ENCODE measurements at regions not wholly inside any gene's neighbourhood (a gene's known extent, or its start where the extent isn't known, plus 50 kb on each side); places are given as distances from the start of the nearest gene placed in this dataset.

GRCh38 chr10:25768167-25768566 lies 165.9 kb upstream of the MYO3A start:
- intact Hi-C loops (cut with micrococcal nuclease) = no loop called here
- Mint-ChIP-seq H3K4me1 (ENCODE audit: low read depth) (no peaks in the 10 kb centered on the region), H3K27me3 (peaks cover 7% of the 10 kb centered on the region), H3K36me3 (no peaks in the 10 kb centered on the region), H3K4me3 (no peak overlapping the region), H3K27ac (no peak overlapping the region), H3K9me3 (no peaks in the 10 kb centered on the region)
- POLR2A ChIA-PET = no interaction called here
- CTCF ChIA-PET = no interaction called here
- no peak for DNase-seq

DNA sequence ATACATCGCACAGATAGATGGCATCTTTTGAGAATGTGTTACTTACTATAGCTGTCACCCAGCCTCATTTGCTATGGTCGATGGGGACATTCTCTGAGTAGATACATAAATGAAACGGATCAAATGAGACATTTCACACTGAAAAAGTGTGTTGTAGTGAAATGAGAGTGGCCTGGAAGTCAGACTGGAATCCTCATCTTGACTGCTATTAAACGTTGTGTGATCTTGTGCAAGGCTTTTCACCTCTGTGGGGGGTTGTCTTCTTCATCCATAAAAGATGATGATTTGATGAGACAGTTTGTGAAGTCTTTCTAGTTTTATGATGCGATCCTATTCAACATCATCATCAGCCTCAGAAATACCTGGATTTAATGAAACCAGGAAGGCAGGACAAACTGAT lies 155.4 kb upstream of the MYO3A start:
- Mint-ChIP-seq H3K9me3 (peaks cover 2% of the 10 kb centered on the region), H3K36me3 (no peaks in the 10 kb centered on the region), H3K27ac (no peak overlapping the region), H3K4me3 (no peak overlapping the region), H3K4me1 (ENCODE audit: low read depth) (no peaks in the 10 kb centered on the region), H3K27me3 (peaks cover 4% of the 10 kb centered on the region)
- ChIA-PET POLR2A (no interaction called here), CTCF (no interaction called here)
- no peak for DNase-seq
- intact Hi-C loops (cut with micrococcal nuclease) = no loop called here

DNA sequence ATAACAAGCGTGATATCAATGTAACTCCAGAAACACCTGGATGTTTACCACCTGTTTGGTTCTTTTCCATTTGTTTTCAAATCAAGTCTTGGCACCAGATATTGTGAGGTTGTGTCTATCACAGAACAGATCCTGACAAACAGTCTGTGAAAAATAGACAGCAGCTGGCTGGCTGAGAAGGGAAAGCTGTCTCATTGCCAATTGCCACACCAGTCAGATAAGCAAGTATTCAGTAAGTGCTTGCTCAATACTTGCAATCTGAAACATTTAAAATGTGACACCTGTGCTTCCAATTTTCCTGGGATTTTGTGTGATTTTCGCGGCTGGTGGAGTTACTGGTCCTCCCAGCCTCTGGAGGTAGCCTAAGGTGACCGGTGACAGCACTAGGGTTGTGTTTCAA lies 147.9 kb upstream of the MYO3A start:
- peaks cover 5% of the 10 kb centered on the region for H3K27me3 Mint-ChIP-seq
- no peak overlapping the region for H3K27ac Mint-ChIP-seq
- no peak for DNase-seq
- no peak overlapping the region for H3K4me3 Mint-ChIP-seq
- H3K36me3 Mint-ChIP-seq = no peaks in the 10 kb centered on the region
- no peaks in the 10 kb centered on the region for H3K9me3 Mint-ChIP-seq
- intact Hi-C loops (cut with micrococcal nuclease) = no loop called here
- ChIA-PET CTCF (no interaction called here), POLR2A (no interaction called here)
- no peaks in the 10 kb centered on the region for H3K4me1 Mint-ChIP-seq (ENCODE audit: low read depth)

GRCh38 chr10:25786899-25787298 lies 147.1 kb upstream of the MYO3A start:
- H3K9me3 Mint-ChIP-seq = no peaks in the 10 kb centered on the region
- DNase-seq = no peak
- H3K27me3 Mint-ChIP-seq = peaks cover 5% of the 10 kb centered on the region
- H3K27ac Mint-ChIP-seq = no peak overlapping the region
- POLR2A ChIA-PET = no interaction called here
- intact Hi-C loops (cut with micrococcal nuclease) = no loop called here
- H3K4me1 Mint-ChIP-seq (ENCODE audit: low read depth) = no peaks in the 10 kb centered on the region
- CTCF ChIA-PET = no interaction called here
- H3K36me3 Mint-ChIP-seq = no peaks in the 10 kb centered on the region
- no peak overlapping the region for H3K4me3 Mint-ChIP-seq

GRCh38 chr10:25797888-25798429 lies 136.1 kb upstream of the MYO3A start:
- Mint-ChIP-seq H3K27ac (no peak overlapping the region), H3K36me3 (no peaks in the 10 kb centered on the region), H3K4me1 (ENCODE audit: low read depth) (no peaks in the 10 kb centered on the region), H3K27me3 (no peaks in the 10 kb centered on the region), H3K9me3 (no peaks in the 10 kb centered on the region), H3K4me3 (no peak overlapping the region)
- intact Hi-C loops (cut with micrococcal nuclease) = no loop called here
- CTCF ChIA-PET = no interaction called here
- POLR2A ChIA-PET = no interaction called here
- no peak for DNase-seq

DNA sequence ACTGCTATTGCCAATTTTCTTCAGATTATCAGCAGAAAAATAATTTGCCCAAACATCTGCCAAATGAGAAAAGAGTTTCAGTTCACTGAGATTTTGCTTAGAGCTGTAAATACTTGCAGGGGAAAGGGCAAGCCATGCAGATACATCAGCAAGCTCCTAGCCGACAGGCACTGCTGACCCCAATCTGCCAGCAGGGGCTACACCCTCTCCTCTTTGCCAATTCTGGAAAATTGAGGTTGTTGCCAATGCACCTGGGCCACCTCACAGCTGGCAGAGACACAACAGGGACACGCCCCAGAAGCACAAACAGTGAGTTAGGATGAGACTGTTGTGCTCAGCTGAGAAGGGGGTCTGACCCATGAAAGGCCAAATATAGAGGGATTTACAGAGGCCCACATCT lies 129.5 kb upstream of the MYO3A start:
- POLR2A ChIA-PET = no interaction called here
- H3K4me1 Mint-ChIP-seq (ENCODE audit: low read depth) = no peaks in the 10 kb centered on the region
- no peak overlapping the region for H3K4me3 Mint-ChIP-seq
- H3K36me3 Mint-ChIP-seq = no peaks in the 10 kb centered on the region
- CTCF ChIA-PET = no interaction called here
- H3K27ac Mint-ChIP-seq = no peak overlapping the region
- intact Hi-C loops (cut with micrococcal nuclease) = no loop called here
- no peaks in the 10 kb centered on the region for H3K27me3 Mint-ChIP-seq
- H3K9me3 Mint-ChIP-seq = no peaks in the 10 kb centered on the region
- no peak for DNase-seq

DNA sequence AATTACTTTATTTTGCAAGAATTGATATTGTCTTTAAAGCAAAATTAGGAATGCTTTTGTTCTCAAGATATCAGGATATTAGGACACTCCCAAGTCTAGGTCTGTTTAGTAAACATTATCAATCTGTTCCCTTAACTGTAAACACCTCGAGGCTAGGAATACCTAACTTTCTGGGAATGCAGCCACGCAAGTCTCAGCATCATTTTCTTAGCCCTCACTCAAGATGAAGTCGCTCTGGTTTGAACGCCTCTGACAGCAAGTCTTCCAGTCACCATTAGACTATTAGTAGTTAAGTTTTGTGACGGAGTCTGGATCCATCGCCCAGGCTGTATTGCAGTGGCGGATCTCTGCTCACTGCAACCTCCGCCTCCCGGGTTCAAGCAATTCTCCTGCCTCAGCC lies 128.0 kb upstream of the MYO3A start:
- no peaks in the 10 kb centered on the region for H3K9me3 Mint-ChIP-seq
- H3K36me3 Mint-ChIP-seq = no peaks in the 10 kb centered on the region
- ChIA-PET POLR2A (no interaction called here), CTCF (no interaction called here)
- H3K27ac Mint-ChIP-seq = no peak overlapping the region
- no peaks in the 10 kb centered on the region for H3K4me1 Mint-ChIP-seq (ENCODE audit: low read depth)
- no peak for DNase-seq
- H3K27me3 Mint-ChIP-seq = no peaks in the 10 kb centered on the region
- H3K4me3 Mint-ChIP-seq = no peak overlapping the region
- intact Hi-C loops (cut with micrococcal nuclease) = no loop called here

- H3K4me3 Mint-ChIP-seq = no peak overlapping the region
- no peak overlapping the region for H3K27ac Mint-ChIP-seq
- no peaks in the 10 kb centered on the region for H3K4me1 Mint-ChIP-seq (ENCODE audit: low read depth)
- no peaks in the 10 kb centered on the region for H3K27me3 Mint-ChIP-seq
- no peak for DNase-seq
- intact Hi-C loops (cut with micrococcal nuclease) = no loop called here
- POLR2A ChIA-PET = no interaction called here
- H3K36me3 Mint-ChIP-seq = no peaks in the 10 kb centered on the region
- no peaks in the 10 kb centered on the region for H3K9me3 Mint-ChIP-seq
- CTCF ChIA-PET = no interaction called here
These were observed 125.7 kb upstream of the MYO3A start for GRCh38 chr10:25808372-25808771.

GRCh38 chr10:25811052-25811685 lies 122.9 kb upstream of the MYO3A start:
- CTCF ChIA-PET = no interaction called here
- Mint-ChIP-seq H3K36me3 (no peaks in the 10 kb centered on the region), H3K4me3 (no peak overlapping the region), H3K27me3 (no peaks in the 10 kb centered on the region), H3K4me1 (ENCODE audit: low read depth) (no peaks in the 10 kb centered on the region), H3K27ac (no peak overlapping the region), H3K9me3 (no peaks in the 10 kb centered on the region)
- DNase-seq = no peak
- POLR2A ChIA-PET = no interaction called here
- intact Hi-C loops (cut with micrococcal nuclease) = no loop called here

- no peaks in the 10 kb centered on the region for H3K27me3 Mint-ChIP-seq
- CTCF ChIA-PET = no interaction called here
- H3K36me3 Mint-ChIP-seq = no peaks in the 10 kb centered on the region
- no peak overlapping the region for H3K4me3 Mint-ChIP-seq
- H3K4me1 Mint-ChIP-seq (ENCODE audit: low read depth) = no peaks in the 10 kb centered on the region
- DNase-seq = no peak
- no peak overlapping the region for H3K27ac Mint-ChIP-seq
- intact Hi-C loops (cut with micrococcal nuclease) = no loop called here
- no peaks in the 10 kb centered on the region for H3K9me3 Mint-ChIP-seq
- POLR2A ChIA-PET = no interaction called here
These were observed 120.5 kb upstream of the MYO3A start for GRCh38 chr10:25813511-25813910.

- peaks cover 3% of the 10 kb centered on the region for H3K27me3 Mint-ChIP-seq
- no peak for DNase-seq
- no peaks in the 10 kb centered on the region for H3K9me3 Mint-ChIP-seq
- no peak overlapping the region for H3K4me3 Mint-ChIP-seq
- POLR2A ChIA-PET = no interaction called here
- H3K4me1 Mint-ChIP-seq (ENCODE audit: low read depth) = no peaks in the 10 kb centered on the region
- H3K27ac Mint-ChIP-seq = no peak overlapping the region
- intact Hi-C loops (cut with micrococcal nuclease) = no loop called here
- no peaks in the 10 kb centered on the region for H3K36me3 Mint-ChIP-seq
- CTCF ChIA-PET = interaction anchor here (0.6 kb wide), 1 partner anchor 227 kb away, joined by 3 read pairs; no protein-coding TSS in a partner anchor
These were observed 118.8 kb upstream of the MYO3A start for GRCh38 chr10:25815236-25815635.

DNA sequence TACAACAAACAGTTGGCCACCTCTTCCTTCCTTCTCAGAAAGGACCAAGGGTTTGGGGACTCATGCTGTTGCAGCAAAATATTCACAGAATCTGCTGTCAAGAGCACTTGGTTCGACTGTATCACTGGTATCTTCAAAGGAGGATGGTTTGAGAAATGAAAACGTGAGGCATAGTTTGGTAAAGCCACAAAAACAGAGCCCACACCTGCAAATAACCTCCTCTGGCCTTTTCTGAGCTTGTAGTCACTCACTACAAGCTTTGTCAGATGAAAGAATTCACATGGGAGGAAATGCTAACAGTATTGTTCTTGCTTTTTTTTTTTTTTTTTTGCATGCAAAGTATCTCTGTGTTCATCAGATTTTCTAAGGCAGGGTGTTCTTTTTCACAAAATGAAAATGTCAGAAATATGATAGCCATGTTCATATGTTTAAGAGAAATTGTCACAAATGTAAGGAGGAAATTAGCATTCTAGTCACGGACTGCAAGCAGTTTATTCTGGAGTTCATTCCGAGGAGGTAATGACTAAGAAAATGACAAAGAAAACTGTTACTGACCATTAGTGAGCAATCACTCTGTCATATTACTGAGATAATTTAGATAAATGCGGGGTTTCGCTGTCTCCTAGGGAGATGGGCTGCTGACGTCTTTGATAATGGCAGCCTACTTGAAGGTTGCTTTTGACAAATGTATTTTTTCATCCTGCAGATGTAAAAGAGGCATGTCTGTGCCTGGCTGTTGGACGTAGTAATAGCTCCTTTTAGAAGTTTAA lies 117.8 kb upstream of the MYO3A start:
- DNase-seq = no peak
- intact Hi-C loops (cut with micrococcal nuclease) = no loop called here
- no peak overlapping the region for H3K4me3 Mint-ChIP-seq
- POLR2A ChIA-PET = no interaction called here
- peaks cover 3% of the 10 kb centered on the region for H3K27me3 Mint-ChIP-seq
- CTCF ChIA-PET = no interaction called here
- no peaks in the 10 kb centered on the region for H3K36me3 Mint-ChIP-seq
- H3K9me3 Mint-ChIP-seq = no peaks in the 10 kb centered on the region
- H3K4me1 Mint-ChIP-seq (ENCODE audit: low read depth) = peaks cover 5% of the 10 kb centered on the region
- H3K27ac Mint-ChIP-seq = no peak overlapping the region

DNA sequence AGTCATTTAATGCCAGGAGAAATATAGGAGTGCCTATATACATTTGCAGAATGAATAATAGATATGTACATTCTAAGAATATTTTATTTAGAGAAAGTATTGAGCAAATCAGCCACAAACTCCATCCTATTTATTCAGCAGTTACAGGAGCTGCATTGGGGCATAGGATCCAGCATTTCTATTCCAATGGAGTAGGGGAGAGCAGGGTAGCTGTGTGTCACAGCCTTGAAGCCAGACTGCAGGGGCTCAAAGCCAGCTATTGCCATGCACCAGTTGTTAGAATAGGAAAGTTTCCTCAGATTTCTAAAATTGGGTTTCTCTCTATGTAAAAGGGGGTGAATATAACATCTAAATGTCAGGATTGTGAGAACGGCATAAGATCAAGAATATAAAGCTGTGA lies 116.8 kb upstream of the MYO3A start:
- Mint-ChIP-seq H3K36me3 (no peaks in the 10 kb centered on the region), H3K27ac (no peak overlapping the region), H3K27me3 (peaks cover 3% of the 10 kb centered on the region), H3K9me3 (no peaks in the 10 kb centered on the region), H3K4me3 (no peak overlapping the region), H3K4me1 (ENCODE audit: low read depth) (peaks cover 5% of the 10 kb centered on the region)
- DNase-seq = no peak
- ChIA-PET CTCF (no interaction called here), POLR2A (no interaction called here)
- intact Hi-C loops (cut with micrococcal nuclease) = no loop called here
